GM18498 (cell line): ENCODE measurements at regions not wholly inside any gene's neighbourhood (a gene's known extent, or its start where the extent isn't known, plus 50 kb on each side); places are given as distances from the start of the nearest gene placed in this dataset.
"Not testable (repeated sequence)": the region's sequence is repeated elsewhere in the genome, so short reads cannot be mapped to it uniquely, and the experiment has no call there.

Experiments
- ATAC-seq: cut with Tn5 transposase; IDR thresholded peaks from one replicate; pipeline ENCODE4 v1.9.1; 2021; ENCODE audit warnings: mild to moderate bottlenecking, moderate library complexity; ENCODE audit not compliant: unreplicated experiment

GRCh38 chr2:4965556-4966320, 726.4 kb upstream of the SOX11 start:
- no peak for ATAC-seq

GRCh38 chr2:4967206-4967605, 725.0 kb upstream of the SOX11 start:
- ATAC-seq = no peak

GRCh38 chr2:4972472-4972871, 719.7 kb upstream of the SOX11 start:
- ATAC-seq = no peak

- no peak for ATAC-seq
These were observed 718.8 kb upstream of the SOX11 start for GRCh38 chr2:4973354-4973753.

GRCh38 chr2:4973973-4974372, 718.2 kb upstream of the SOX11 start:
- no peak for ATAC-seq

GRCh38 chr2:4976407-4976806, 715.8 kb upstream of the SOX11 start:
- ATAC-seq = no peak

- no peak for ATAC-seq
These were observed 713.1 kb upstream of the SOX11 start for GRCh38 chr2:4979111-4979510.

GRCh38 chr2:4980995-4981394, 711.2 kb upstream of the SOX11 start:
- ATAC-seq = no peak

GRCh38 chr2:4981802-4982409, 710.3 kb upstream of the SOX11 start:
- no peak for ATAC-seq

- ATAC-seq = not testable (repeated sequence)
These were observed 703.7 kb upstream of the SOX11 start for GRCh38 chr2:4988444-4988843.

GRCh38 chr2:4992226-4992625, 700.0 kb upstream of the SOX11 start:
- ATAC-seq = no peak

- no peak for ATAC-seq
These were observed 696.7 kb upstream of the SOX11 start for GRCh38 chr2:4995466-4995865.

GRCh38 chr2:5007596-5007995, 684.6 kb upstream of the SOX11 start:
- no peak for ATAC-seq

GRCh38 chr2:5019324-5019723, 672.9 kb upstream of the SOX11 start:
- no peak for ATAC-seq

- no peak for ATAC-seq
These were observed 671.9 kb upstream of the SOX11 start for GRCh38 chr2:5020116-5020875.

- ATAC-seq = no peak
These were observed 671.0 kb upstream of the SOX11 start for GRCh38 chr2:5021136-5021535.

- no peak for ATAC-seq
These were observed 670.1 kb upstream of the SOX11 start for GRCh38 chr2:5022061-5022460.

GRCh38 chr2:5022708-5023635, 669.2 kb upstream of the SOX11 start:
- not testable (repeated sequence) for ATAC-seq

GRCh38 chr2:5026571-5027234, 665.5 kb upstream of the SOX11 start:
- no peak for ATAC-seq

GRCh38 chr2:5035057-5035488, 657.1 kb upstream of the SOX11 start:
- no peak for ATAC-seq
